HG03457 (cell line): ENCODE measurements at regions not wholly inside any gene's neighbourhood (a gene's known extent, or its start where the extent isn't known, plus 50 kb on each side); places are given as distances from the start of the nearest gene placed in this dataset.

Source experiments
- ATAC-seq: cut with Tn5 transposase; IDR thresholded peaks from one replicate; pipeline ENCODE4 v1.9.1; 2021; ENCODE audit warnings: moderate number of reproducible peaks; ENCODE audit not compliant: unreplicated experiment

DNA sequence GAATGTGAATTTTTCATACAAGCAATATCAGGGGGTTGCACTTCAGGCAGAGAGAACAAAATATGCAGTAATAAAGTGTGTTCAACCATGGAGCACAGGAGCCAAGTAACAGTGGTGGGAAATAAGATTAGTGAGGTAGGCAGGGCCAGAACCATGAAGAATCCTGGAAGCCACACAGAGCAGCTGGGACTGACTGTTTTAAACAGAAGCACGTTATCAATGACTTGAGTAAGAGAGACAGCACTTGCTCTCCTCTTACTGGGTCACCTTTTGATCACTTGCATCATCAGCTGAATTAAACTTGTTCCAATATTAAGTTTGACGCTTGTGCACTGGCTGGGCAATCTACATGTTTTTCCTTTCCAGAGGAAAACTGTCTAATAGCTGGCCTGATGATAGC, 238.5 kb downstream of the TBX18 start:
- ATAC-seq = no peak

DNA sequence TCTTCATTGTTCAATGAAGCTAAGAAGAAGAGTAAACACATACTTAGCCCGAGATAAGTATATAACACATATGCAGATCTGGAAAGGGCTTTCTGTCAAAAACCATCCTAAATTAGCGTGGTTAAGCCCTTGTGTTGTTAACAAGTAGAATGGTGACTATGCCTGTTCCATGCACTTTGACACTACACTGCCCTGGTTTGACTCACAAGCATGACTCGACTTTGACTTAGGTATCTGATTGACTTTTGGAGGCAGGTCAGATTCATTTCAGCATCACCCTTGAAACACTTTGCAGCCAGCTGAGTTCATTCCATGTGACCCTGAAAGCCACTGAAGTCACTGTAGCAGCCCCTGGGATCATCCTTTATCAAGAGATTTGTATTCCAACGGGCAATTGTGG, 239.8 kb downstream of the TBX18 start:
- ATAC-seq = no peak

DNA sequence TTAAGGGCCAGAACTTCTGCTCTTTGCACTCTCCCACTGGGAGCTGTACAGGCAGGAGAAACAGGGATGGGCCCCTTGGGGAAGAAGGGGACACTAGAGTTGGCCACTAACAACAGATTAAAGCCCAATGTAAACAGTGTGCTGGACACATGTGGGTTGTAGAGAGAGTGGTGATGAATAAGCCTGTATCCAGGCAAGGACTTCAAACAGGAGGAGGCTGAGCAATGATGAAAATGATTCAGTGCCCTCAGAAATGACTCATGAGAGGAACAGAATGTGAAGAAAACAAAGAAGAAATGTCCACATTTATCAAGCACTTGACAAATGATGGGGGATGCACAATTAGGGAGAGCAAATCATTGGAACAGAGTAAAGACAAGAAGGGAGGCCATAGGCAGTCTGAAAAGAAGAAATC, 242.3 kb downstream of the TBX18 start:
- ATAC-seq = no peak

DNA sequence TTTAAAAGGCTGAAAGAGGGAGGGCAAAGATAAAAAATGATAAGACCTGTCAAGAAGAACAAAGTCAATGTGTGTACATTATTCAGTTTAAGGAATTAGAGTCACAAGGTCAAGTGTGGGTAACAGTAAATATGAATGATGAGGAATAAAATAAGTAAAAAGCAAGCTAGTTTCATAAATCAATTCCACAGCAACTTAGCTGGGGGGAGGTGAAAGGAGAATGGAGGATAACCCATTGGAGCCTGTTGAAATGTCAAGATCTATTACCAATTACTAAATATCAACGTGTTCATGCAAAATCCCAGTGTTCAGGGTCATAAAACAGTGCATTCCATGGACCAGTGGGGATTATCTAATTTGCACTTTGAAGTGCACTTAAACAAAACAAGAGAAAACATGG, 242.9 kb downstream of the TBX18 start:
- ATAC-seq = no peak

DNA sequence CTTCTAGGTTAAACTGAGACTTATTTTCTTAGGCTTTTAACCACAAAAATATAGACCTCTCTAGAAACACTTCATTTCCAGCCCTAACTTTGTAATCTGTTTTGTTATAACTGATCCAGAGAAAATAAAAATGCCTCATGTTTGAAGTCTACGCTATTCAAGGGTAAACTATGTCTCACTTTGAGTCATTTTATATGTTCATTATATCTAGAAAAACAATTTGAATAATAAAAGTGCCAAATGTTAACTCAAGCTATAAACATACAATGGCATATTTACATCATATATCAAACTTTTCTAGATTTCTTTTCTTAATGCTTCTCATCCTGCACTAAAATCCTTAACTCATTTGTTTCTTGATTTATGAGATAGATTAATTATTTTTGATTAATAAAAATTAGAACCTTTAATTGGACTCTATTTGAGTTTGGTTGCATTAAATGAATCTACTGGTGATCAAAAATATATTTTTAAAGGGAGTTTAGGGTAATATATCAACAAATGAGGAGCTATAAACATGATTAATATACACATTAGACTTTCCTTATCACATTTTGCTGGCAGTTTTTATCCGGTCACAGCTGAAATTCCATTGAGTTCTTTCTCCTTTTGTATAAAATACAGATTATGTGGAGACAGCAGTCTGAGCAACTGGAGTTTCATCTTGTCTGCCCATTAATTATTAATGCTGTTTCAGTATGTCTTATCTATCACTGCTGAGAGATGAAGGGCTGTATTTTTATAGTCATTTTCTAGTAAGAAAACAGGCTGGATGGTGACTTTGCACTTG, 246.5 kb downstream of the TBX18 start:
- no peak for ATAC-seq

DNA sequence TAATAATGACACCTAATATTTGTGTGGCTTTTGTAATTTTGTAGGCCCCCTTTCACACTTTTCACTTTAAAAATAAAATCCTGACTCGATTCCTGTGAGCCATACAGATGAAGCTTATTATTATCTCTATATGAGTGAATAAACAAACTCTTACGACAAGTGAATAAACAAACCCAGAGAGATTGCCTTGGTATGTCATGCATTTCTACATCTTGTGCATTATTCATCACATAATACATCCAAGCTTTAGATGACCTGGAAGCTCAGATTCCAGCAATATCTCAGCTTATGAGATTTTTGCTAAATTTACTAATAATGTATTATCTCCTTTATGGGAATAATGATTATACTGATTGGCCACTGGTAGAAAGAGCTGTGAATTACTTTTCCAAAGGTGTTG, 248.2 kb downstream of the TBX18 start:
- ATAC-seq = no peak

DNA sequence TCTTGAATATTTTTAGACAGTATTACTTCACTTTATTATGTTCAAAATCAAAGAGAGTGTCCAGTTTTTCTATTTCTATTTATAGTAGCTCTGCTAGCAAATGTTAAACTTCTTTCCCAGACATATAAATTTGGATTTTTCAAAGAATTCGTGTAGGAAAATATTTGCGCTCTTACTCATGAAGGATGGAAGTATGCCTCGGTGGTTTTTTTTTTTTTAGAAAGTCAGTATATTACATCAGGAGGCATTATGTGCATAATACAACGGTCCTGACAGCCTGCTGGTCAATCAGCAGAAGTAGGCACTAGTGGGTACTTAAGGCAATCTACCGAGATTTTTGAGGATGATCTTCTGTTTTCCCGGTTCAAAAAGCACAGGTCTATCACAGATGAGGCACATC, 249.3 kb downstream of the TBX18 start:
- no peak for ATAC-seq

DNA sequence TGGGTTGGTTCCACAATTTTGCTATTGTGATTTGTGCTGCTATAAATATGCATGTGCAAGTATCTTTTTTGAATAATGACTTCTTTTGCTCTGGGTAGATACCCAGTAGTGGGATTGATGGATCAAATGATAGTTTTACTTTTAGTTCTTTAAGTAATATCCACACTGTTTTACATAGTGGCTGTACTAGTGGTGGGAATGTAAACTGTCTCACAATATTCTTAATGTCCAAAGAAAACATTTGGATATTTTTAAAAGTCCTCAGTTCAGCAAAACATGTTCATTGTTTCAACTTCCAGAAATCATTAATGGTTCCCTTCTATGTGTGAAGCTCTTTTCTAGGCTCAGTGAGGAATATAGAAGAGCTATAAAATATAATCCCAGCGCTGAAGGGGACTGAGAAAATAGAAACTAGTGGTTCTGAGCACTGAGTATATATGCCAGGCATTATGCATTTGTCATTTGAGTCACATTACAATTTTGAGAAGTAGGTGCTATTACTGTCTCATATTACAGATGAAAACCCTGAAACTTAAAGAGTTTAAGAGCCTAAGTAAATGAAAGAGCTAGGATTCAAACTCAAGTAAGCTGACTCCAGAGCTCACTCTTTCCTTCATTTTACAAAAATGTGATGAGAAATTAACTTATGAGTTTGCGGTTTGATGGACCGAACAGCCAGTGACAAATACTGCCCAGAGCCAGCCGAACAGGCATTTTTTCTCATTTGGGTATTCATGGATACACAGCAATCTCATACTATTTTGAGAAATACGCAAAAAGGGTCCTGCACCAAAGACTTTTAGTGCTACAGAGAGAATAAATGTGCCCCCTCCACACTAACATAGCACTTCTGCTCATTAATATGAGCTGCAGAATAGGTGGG, 250.1 kb downstream of the TBX18 start:
- ATAC-seq = no peak

DNA sequence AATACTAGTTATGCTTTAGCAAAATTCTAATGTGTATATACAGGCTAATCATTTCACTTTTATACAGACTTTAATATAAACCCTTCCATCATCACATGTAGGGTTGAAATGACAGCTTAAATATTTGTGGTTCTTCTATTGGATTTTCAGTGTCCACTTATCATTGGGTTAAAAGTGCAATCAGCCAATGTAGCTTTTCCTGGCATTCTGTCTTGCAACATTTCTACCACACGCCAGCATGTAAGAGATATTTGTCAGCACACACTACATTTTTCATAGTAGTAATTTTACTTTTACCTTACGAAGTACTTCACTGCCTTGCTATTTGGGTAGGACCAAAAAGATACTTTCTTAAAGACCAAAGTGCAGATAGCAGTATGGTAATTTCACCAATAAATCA, 252.0 kb downstream of the TBX18 start:
- no peak for ATAC-seq

DNA sequence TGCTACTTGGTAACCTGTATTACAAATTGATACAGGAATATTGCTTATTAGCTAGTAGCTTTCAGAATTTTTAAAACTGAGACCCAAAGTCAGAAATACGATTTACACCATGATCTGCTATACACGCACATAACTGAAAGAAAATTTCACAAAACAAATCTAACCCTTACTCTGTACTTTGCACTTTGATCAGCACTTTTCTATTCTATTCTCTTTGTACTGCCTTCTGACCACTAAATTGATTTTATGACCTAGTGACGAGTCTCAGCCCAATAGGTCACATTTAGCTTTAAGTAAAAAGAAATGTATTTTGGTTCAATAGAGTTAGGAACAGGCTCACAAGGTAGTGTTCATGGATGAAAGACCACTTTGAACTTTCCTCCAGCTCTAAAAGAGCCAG, 252.5 kb downstream of the TBX18 start:
- no peak for ATAC-seq

DNA sequence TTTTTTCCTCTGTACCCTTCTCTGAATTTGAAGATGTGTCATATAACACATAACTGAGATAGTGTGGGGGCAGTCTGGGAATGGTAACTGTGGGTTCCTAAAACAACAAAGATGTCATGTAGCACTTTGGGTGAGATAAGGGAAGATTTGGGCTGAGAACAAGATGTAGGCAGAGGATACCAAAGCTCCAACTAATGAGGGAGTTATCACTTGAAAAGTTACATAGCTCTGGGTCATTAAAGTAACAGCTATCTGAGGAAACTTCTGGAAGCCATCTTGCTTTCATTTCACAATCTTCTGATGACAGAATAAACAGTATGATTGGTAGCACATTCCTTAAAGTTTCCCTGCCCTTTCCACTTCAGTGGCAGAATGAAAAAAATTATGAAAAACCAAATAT, 255.4 kb downstream of the TBX18 start:
- no peak for ATAC-seq

DNA sequence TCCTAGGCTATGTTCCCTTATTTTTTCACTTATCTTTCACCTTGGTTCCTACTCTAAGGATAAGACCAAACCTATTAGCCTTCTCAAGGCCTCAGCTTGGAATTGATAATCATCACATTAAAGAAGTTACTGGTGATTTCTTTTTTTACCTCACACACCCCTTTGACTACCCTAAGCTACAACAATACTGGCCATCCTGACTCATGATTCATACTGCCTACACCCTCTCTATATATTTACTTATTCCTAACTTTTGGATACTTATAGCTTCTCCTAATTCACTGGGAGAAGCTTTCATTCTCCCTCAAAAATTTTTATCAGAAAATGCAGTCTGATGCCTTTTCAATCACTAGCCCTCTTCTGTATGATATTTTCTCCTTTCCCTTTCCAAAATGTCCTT, 256.1 kb downstream of the TBX18 start:
- no peak for ATAC-seq

DNA sequence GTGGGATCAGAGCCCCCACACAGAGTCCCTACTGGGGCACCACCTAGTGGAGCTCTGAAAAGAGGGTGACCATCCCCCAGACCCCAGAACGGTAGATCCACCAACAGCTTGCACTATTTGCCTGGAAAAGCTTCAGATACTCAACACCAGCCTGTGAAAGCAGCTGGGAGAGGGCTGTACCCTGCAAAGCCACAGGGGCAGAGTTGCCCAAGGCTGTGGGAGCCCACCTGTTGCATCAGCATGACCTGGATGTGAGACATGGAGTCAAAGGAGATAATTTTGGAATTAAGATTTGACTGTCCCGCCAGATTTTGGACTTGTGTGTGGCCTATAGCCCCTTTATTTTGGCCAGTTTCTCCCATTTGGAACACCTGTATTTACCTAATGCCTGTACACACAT, 260.4 kb downstream of the TBX18 start:
- ATAC-seq = no peak

DNA sequence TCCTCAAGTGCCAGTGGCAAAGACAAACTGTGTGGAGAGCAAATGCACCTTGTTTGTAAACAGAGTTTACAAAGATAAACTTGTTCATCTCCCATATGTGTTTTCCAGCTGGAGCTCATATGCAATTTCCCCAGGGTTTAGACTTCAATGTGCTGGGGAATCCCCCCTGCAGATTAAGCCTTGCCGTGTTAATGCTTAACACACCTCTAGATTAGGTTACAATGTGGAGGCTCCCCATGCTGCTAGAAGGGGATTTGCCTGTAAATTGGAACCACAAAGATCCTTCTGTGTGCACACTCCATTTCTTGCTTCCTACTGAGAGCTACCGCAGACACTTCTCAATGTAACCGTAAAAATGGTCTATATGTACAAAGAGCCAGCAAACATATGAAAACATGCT, 263.1 kb downstream of the TBX18 start:
- no peak for ATAC-seq

DNA sequence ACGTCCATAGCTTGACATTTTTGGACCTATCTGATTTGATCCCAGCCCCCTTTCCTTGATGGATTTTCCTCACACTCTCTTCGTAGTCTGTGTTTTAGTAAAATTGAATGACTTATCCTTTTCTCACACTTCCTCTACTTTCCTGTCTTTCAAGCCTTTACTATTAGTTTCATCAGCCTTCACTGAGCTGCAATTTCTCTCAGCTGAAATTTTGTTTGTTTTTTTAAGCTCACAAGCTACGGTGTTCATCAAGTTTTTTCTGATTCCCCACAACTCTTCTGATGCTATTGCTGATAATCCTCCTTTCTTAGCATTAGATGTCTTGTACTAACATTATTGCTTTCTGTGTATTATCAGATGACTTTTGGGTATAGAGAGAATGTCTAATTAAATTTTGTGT, 263.7 kb downstream of the TBX18 start:
- ATAC-seq = no peak

DNA sequence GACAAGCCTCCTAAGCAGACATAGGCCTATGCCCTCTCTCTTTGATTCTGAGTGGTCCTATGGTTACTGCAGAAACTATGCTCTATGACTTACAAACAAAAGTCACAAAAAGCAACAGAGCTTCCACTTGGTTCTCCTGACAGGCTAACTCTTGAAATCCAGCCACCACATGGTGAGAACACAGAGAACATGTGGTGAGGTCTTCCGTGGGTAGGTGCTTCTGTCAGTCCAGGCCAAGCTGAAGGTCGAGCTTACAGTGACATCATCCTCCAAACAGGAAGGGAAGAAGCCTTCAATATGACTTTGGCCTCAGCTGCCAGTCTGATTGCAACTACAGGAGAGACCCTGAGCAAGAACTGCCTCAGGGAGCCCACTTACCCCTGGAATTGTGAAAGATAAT, 265.5 kb downstream of the TBX18 start:
- ATAC-seq = no peak

DNA sequence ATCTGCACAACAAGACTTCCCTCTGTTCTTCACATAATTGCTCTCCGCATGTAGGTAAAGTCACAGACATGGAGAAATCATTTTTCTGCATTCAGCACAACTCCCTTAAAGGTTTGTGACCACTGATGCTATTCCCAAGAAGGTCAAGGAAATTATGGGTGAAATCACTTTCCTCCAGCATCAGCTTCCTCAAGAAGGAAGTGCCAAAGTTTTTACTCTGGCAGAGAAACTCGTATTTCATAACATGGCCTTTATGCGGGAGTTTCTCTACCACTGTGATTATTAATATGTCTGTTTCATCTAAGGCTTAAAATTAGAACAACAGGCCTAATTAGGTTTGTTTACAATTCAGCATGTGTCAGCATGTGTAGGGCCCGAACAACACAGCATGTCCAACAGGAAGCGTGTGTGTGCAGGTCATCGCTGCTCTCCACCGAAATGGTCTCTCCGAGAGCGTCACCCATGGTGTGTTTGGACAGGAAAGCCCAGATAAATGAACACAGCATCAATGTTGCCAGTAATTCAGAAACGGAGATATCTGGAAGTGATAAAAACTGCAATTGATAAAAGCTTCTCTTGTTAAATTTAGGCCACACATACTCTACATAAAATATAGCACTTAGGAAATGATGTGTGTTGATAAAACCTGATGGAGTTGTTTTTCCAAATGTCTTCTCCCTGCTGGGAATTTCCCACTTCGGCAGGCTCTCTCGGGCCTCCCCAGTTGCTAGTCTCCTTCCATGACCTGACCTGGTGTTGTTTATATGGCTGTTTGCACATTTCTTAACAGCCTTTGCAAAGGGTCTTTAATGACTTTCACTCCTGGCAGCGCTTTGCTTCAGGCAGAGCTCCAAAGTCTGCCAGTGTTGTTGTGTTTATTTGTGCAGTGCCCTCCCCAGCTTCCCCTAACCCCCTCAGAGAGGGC, 265.1 kb upstream of the CEP162 start:
- no peak for ATAC-seq

DNA sequence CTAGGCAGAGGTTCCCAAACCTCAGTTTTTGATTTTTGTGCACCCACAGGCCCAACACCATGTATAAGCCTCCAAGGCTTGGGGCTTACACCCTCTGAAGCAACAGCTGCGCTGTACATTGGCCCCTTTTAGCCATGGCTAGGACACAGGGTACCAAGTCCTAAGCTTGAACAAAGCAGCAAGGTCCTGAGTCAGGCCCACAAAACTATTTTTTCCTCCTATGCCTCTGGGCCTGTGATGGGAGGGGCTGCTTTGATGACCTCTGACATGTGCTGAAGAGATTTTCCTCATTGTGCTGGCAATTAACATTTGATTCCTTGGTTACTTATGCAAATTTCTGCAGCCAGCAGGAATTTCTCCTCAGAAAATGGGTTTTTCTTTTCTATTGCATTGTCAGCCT, 262.2 kb upstream of the CEP162 start:
- no peak for ATAC-seq

DNA sequence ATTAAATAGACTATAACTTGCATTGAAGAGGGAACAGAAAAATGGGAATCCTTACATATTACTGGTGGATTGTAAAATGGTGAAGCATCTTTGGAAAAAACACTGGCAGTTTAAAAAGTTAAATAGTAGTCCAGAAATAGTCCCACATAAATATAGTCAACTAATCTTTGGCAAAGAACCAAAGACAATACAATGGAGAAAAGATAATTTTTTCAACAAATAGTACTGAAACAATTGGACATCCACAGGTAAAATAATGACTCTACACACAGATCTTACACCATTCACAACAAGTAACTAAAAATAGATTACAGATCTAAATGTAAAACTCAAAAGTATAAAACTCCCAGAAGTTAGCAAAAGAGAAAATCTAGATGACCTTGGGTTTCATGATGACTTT, 259.1 kb upstream of the CEP162 start:
- ATAC-seq = no peak

DNA sequence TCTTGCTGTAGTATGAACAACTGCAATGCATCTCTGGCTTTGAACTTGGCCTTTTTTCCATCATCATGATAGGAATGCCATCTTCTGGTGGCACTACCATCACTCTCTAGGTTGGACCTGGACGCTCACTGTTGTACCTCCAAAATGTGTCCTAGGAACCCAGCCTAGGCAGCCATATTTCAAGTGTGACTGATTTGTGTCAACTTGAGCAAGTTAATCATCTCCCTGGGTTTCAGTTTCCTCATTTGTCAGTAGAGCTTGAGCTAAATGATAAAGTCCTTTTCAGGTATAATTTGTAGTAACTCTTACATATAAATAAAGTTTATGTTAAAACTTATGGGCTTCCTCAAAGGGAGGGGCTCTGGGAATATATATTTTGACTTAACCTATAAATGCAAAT, 241.7 kb upstream of the CEP162 start:
- no peak for ATAC-seq

DNA sequence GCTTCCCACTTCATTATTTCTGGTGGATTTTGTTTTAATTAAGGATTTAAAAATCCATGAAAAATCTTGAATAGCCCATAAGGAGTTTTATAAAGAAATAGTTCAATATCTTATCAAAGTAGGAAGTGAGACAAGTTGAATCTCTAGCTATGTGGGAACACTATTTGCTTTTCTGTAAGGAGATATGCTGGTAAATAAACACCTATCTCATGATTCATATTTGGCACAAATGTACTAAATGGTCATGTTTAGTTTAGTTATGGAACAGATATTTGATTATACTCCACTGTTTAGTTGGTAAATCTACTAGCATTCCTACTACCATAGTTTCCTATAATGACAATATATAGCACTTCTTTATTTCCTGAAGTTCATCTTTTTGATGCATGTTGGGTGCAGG, 239.9 kb upstream of the CEP162 start:
- no peak for ATAC-seq
